ENCODE measurements at regions not wholly inside any gene's neighbourhood (a gene's known extent, or its start where the extent isn't known, plus 50 kb on each side); places are given as distances from the start of the nearest gene placed in this dataset.

GRCh38 chr6:86256615-86257187 is 614.0 kb upstream of the SYNCRIP start:
- Histone ChIP-seq H3K27me3 (ENCODE audit: insufficient read depth, insufficient read length) (no peaks in the 10 kb centered on the region), H3K36me3 (ENCODE audit: insufficient read depth, insufficient read length, low read length) (no peaks in the 10 kb centered on the region), H3K4me3 (ENCODE audit: insufficient read length, low read depth) (no peak overlapping the region), H3K4me1 (ENCODE audit: insufficient read depth, insufficient read length) (no peaks in the 10 kb centered on the region), H3K9me3 (ENCODE audit: insufficient read depth, low read length) (no peaks in the 10 kb centered on the region), H3K9ac (ENCODE audit: insufficient read length, low read depth) (no peak overlapping the region)
- no peak for DNase-seq (ENCODE audit: low read depth, low spot score)
- TF ChIP-seq ZNF274 (IDR thresholded peaks at IDR 0.05; ENCODE audit: low read depth, low read length) (no peak), YY1 (IDR thresholded peaks at IDR 0.05; ENCODE audit: insufficient read depth, insufficient read length) (no peak), SUZ12 (IDR thresholded peaks at IDR 0.05; ENCODE audit: extremely low read depth, insufficient read depth, insufficient read length) (no peak)

- H3K27me3 ChIP-seq (ENCODE audit: insufficient read depth, insufficient read length), result no peaks in the 10 kb centered on the region
- H3K36me3 ChIP-seq (ENCODE audit: insufficient read depth, insufficient read length, low read length), result no peaks in the 10 kb centered on the region
- no peak for DNase-seq (ENCODE audit: low read depth, low spot score)
- no peaks in the 10 kb centered on the region for H3K9me3 ChIP-seq (ENCODE audit: insufficient read depth, low read length)
- H3K9ac ChIP-seq (ENCODE audit: insufficient read length, low read depth), result no peak overlapping the region
- TF ChIP-seq YY1 (IDR thresholded peaks at IDR 0.05; ENCODE audit: insufficient read depth, insufficient read length), result no peak
- TF ChIP-seq SUZ12 (IDR thresholded peaks at IDR 0.05; ENCODE audit: extremely low read depth, insufficient read depth, insufficient read length), result no peak
- TF ChIP-seq ZNF274 (IDR thresholded peaks at IDR 0.05; ENCODE audit: low read depth, low read length), result no peak
- no peaks in the 10 kb centered on the region for H3K4me1 ChIP-seq (ENCODE audit: insufficient read depth, insufficient read length)
- H3K4me3 ChIP-seq (ENCODE audit: insufficient read length, low read depth), result no peak overlapping the region
Measured at GRCh38 chr6:86255973-86256372, 613.3 kb upstream of the SYNCRIP start.

GRCh38 chr6:86251106-86251505 is 608.4 kb upstream of the SYNCRIP start:
- TF ChIP-seq YY1 (IDR thresholded peaks at IDR 0.05; ENCODE audit: insufficient read depth, insufficient read length) (no peak), SUZ12 (IDR thresholded peaks at IDR 0.05; ENCODE audit: extremely low read depth, insufficient read depth, insufficient read length) (no peak), ZNF274 (IDR thresholded peaks at IDR 0.05; ENCODE audit: low read depth, low read length) (no peak)
- Histone ChIP-seq H3K9ac (ENCODE audit: insufficient read length, low read depth) (no peak overlapping the region), H3K27me3 (ENCODE audit: insufficient read depth, insufficient read length) (no peaks in the 10 kb centered on the region), H3K9me3 (ENCODE audit: insufficient read depth, low read length) (no peaks in the 10 kb centered on the region), H3K4me3 (ENCODE audit: insufficient read length, low read depth) (no peak overlapping the region), H3K36me3 (ENCODE audit: insufficient read depth, insufficient read length, low read length) (no peaks in the 10 kb centered on the region), H3K4me1 (ENCODE audit: insufficient read depth, insufficient read length) (no peaks in the 10 kb centered on the region)
- DNase-seq (ENCODE audit: low read depth, low spot score), result no peak

- no peak for DNase-seq (ENCODE audit: low read depth, low spot score)
- no peaks in the 10 kb centered on the region for H3K4me1 ChIP-seq (ENCODE audit: insufficient read depth, insufficient read length)
- H3K9ac ChIP-seq (ENCODE audit: insufficient read length, low read depth), result no peak overlapping the region
- H3K27me3 ChIP-seq (ENCODE audit: insufficient read depth, insufficient read length), result no peaks in the 10 kb centered on the region
- no peaks in the 10 kb centered on the region for H3K9me3 ChIP-seq (ENCODE audit: insufficient read depth, low read length)
- H3K4me3 ChIP-seq (ENCODE audit: insufficient read length, low read depth), result no peak overlapping the region
- H3K36me3 ChIP-seq (ENCODE audit: insufficient read depth, insufficient read length, low read length), result no peaks in the 10 kb centered on the region
- no peak for TF ChIP-seq SUZ12 (IDR thresholded peaks at IDR 0.05; ENCODE audit: extremely low read depth, insufficient read depth, insufficient read length)
- no peak for TF ChIP-seq YY1 (IDR thresholded peaks at IDR 0.05; ENCODE audit: insufficient read depth, insufficient read length)
- no peak for TF ChIP-seq ZNF274 (IDR thresholded peaks at IDR 0.05; ENCODE audit: low read depth, low read length)
Measured at GRCh38 chr6:86217906-86218305, 575.2 kb upstream of the SYNCRIP start.

GRCh38 chr6:86215323-86215722 is 572.6 kb upstream of the SYNCRIP start:
- H3K9ac ChIP-seq (ENCODE audit: insufficient read length, low read depth), result no peak overlapping the region
- TF ChIP-seq YY1 (IDR thresholded peaks at IDR 0.05; ENCODE audit: insufficient read depth, insufficient read length) (no peak), SUZ12 (IDR thresholded peaks at IDR 0.05; ENCODE audit: extremely low read depth, insufficient read depth, insufficient read length) (no peak), ZNF274 (IDR thresholded peaks at IDR 0.05; ENCODE audit: low read depth, low read length) (no peak)
- H3K4me3 ChIP-seq (ENCODE audit: insufficient read length, low read depth), result no peak overlapping the region
- no peaks in the 10 kb centered on the region for H3K4me1 ChIP-seq (ENCODE audit: insufficient read depth, insufficient read length)
- no peaks in the 10 kb centered on the region for H3K36me3 ChIP-seq (ENCODE audit: insufficient read depth, insufficient read length, low read length)
- no peaks in the 10 kb centered on the region for H3K9me3 ChIP-seq (ENCODE audit: insufficient read depth, low read length)
- no peaks in the 10 kb centered on the region for H3K27me3 ChIP-seq (ENCODE audit: insufficient read depth, insufficient read length)
- no peak for DNase-seq (ENCODE audit: low read depth, low spot score)

GRCh38 chr6:86205980-86206379 is 563.3 kb upstream of the SYNCRIP start:
- Histone ChIP-seq H3K36me3 (ENCODE audit: insufficient read depth, insufficient read length, low read length) (no peaks in the 10 kb centered on the region), H3K4me3 (ENCODE audit: insufficient read length, low read depth) (no peak overlapping the region), H3K9ac (ENCODE audit: insufficient read length, low read depth) (no peak overlapping the region), H3K9me3 (ENCODE audit: insufficient read depth, low read length) (no peaks in the 10 kb centered on the region), H3K4me1 (ENCODE audit: insufficient read depth, insufficient read length) (no peaks in the 10 kb centered on the region), H3K27me3 (ENCODE audit: insufficient read depth, insufficient read length) (no peaks in the 10 kb centered on the region)
- no peak for DNase-seq (ENCODE audit: low read depth, low spot score)
- TF ChIP-seq YY1 (IDR thresholded peaks at IDR 0.05; ENCODE audit: insufficient read depth, insufficient read length), result no peak
- TF ChIP-seq SUZ12 (IDR thresholded peaks at IDR 0.05; ENCODE audit: extremely low read depth, insufficient read depth, insufficient read length), result no peak
- TF ChIP-seq ZNF274 (IDR thresholded peaks at IDR 0.05; ENCODE audit: low read depth, low read length), result no peak

GRCh38 chr6:86203044-86203443 is 560.4 kb upstream of the SYNCRIP start:
- DNase-seq (ENCODE audit: low read depth, low spot score), result no peak
- Histone ChIP-seq H3K9me3 (ENCODE audit: insufficient read depth, low read length) (no peaks in the 10 kb centered on the region), H3K4me1 (ENCODE audit: insufficient read depth, insufficient read length) (no peaks in the 10 kb centered on the region), H3K27me3 (ENCODE audit: insufficient read depth, insufficient read length) (no peaks in the 10 kb centered on the region), H3K4me3 (ENCODE audit: insufficient read length, low read depth) (no peak overlapping the region), H3K36me3 (ENCODE audit: insufficient read depth, insufficient read length, low read length) (no peaks in the 10 kb centered on the region), H3K9ac (ENCODE audit: insufficient read length, low read depth) (no peak overlapping the region)
- no peak for TF ChIP-seq SUZ12 (IDR thresholded peaks at IDR 0.05; ENCODE audit: extremely low read depth, insufficient read depth, insufficient read length)
- TF ChIP-seq ZNF274 (IDR thresholded peaks at IDR 0.05; ENCODE audit: low read depth, low read length), result no peak
- no peak for TF ChIP-seq YY1 (IDR thresholded peaks at IDR 0.05; ENCODE audit: insufficient read depth, insufficient read length)

Measured in NT2/D1 (cell line).